NAMALWA (cell line): ENCODE measurements at regions not wholly inside any gene's neighbourhood (a gene's known extent, or its start where the extent isn't known, plus 50 kb on each side); places are given as distances from the start of the nearest gene placed in this dataset.

Source experiments
- DNase-seq: peaks from one replicate; pipeline ENCODE4 v3.0.0-alpha.2; 2015; ENCODE audit warnings: low spot score

DNA sequence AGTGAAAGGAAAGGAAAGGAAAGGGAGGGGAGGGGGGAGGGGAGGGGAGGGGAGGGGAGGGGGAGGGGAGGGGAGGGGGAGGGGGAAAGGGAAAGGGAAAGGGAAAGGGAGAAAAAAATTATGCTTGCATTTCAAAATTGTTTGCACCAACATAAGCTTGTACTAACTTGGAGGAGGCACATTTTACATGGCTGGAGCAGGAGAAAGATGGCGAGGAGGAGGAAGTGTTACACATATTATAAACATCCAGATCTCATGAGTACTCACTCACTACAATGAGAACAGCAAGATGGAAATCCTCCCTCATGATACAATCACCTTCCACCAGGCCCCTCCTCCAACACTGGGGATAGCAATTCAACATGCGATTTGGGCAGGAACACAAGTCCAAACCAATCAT, 660.2 kb upstream of the CDH2 start:
- no peak for DNase-seq

GRCh38 chr18:28834889-28835288, 658.0 kb upstream of the CDH2 start:
- no peak for DNase-seq

DNA sequence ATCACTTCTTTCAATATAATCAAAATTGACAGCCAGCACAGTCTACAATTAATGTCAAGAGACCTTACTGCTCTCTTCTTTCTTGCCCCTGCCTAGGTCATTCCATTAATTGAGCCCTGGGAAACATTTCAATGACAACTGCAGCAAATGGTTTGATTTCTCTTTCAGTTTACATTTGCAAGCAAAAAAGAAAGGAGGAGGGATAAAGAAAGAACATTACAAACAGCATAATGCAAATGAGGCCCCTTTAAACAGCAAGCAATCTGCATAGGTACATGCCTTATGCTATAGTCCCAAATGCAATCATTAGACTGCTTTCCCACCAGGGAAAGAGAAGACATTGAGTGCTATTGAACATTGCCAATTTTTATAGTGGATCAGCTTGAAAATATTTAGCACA, 655.0 kb upstream of the CDH2 start:
- no peak for DNase-seq

- DNase-seq = no peak
Measured at GRCh38 chr18:28831476-28831875, 654.5 kb upstream of the CDH2 start.

DNA sequence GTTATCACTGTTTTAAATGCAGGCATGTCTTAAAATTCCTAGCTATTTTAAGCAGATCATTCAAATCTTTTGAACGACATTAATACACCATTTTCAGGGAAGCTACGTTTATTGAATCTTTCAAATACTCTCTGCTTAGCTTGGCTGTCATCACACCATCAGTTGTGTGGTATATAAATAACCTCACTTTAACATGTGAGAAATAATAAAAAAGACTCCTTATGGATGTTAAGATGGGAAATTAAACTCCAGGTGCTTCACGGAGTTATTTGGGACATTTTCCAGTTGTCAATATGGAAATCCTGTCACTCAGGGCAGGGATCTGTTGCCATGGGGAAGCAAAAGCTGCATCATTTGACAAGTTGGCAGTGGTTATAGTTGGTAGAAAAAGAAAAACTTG, 649.2 kb upstream of the CDH2 start:
- DNase-seq = no peak

GRCh38 chr18:28824183-28824574, 647.2 kb upstream of the CDH2 start:
- DNase-seq = no peak

DNA sequence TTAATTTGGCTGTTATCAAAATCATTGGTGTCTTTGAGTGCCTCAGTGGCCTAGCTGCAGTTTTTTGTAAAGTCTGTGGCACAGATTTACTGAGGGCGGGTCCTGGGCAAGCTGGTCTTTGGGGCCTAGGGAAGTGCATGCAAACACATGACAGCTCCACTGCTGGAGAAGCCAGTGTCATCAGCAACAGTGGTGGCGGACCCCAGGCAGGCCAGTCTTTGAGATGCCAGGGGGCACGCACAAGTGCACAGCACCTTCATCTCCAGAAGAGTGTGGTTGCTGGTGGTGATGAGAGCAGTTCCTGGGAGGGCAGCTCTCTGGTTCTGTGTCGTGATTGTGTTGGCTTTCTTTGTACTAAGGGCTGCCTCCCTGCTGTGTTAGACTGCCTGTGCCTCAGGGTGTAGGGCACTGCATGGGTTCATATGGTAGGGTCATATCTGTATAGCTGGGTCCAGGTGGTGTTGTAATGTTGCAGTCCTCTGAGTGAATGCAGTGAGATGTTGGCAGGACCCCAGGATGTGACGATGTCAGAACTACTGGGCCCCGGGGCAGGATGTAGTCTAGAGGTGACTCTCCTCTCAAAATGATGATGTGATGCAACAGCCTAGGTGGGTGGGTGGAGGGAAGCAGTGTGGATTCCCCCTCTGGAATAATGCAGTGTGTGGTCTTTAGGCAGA, 646.7 kb upstream of the CDH2 start:
- DNase-seq = no peak

GRCh38 chr18:28820353-28820752, 643.4 kb upstream of the CDH2 start:
- no peak for DNase-seq

DNA sequence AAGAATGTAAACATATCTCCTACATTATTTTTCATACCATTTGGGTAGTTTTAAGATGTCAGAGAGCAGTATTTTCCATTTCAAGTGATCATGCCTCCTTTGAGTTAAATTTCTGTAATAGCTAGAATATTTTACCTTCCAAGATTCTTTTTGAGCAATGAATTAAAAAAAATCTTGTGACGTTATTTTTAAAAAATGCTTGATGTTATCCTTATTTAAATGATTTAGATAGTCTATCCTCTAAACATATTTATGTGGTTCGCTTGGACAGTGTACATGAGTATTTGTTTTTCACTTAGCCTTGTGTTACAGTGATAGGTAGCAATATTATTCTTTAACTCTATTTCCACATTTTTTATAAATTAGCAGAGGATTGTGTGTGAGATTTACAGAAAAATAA, 639.2 kb upstream of the CDH2 start:
- DNase-seq = no peak

GRCh38 chr18:28814365-28814764, 637.4 kb upstream of the CDH2 start:
- no peak for DNase-seq

- DNase-seq = no peak
Measured at GRCh38 chr18:28808373-28808772, 631.4 kb upstream of the CDH2 start.

GRCh38 chr18:28805491-28805890, 628.6 kb upstream of the CDH2 start:
- no peak for DNase-seq

GRCh38 chr18:28804512-28805202, 627.7 kb upstream of the CDH2 start:
- DNase-seq = no peak

DNA sequence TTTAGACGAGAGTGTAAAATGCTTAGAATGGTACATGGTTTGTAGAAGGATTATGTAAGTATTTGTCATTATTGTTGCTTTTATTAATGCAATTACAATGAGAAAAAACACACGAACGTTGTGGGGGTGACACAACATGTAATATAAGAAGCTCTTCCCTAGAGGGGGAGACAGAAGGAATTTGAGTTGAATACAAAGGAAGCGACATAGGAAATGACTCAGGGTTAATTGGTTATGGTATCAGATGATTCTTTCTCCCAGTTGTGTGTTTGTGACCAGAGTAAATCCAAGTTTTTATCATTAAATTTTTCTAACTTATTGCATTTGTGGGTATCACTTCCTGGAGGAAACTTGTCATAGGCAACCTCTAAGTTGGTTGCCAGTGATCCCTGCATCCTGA, 625.6 kb upstream of the CDH2 start:
- no peak for DNase-seq

DNA sequence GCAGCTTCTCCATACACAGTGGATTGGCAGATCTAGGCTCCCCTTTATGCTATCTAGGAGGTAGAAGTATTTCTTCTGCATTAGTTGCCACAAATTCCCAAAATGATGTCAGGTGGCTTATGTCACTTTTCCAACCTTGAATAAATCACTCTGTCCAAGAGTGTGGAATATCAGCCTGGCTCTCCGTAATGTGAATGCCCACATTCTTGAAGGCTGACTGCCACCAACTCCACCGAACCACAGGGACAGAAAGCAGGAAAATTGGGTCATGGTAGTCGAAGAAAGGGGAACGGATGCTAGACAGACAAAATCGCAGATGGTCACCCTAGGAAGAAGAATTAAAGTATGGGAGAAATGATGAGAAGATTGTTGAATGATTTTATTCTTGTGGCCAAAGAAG, 624.9 kb upstream of the CDH2 start:
- no peak for DNase-seq

DNA sequence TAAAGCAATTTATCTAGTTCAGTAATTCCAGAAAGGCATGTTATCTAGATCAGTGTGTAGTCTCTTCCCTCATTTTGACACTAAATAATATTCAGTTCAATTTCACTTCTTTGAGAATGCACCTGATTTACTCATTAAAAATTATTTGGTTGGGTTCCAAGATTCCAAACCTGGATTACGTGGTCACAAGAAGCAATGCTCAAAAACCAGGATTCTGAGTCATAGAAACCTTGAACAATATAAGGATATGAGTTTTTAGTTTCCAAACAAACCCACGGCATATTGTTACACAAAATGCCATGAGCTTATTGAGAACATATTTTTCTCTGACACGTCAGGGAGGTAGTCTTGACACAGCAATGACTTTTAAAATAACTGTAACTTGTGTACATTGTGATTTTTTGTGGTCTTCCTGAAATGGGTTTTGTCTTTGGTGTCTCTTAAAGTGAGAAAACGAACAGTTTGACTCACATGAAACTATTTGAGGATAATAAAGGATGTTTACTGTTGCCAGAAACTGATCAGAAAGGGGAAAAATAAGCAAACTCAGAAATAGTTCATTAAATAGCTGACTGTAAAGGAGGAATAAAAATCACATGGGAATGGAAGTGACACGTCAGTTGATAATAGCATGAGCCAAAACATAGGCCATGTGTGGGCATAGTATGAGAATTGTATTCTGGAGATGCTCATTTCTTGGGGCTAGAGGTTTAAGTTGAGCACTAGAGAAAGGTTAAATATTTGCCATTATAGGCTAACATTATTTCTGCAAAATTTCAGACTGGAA, 617.7 kb upstream of the CDH2 start:
- DNase-seq = no peak

DNA sequence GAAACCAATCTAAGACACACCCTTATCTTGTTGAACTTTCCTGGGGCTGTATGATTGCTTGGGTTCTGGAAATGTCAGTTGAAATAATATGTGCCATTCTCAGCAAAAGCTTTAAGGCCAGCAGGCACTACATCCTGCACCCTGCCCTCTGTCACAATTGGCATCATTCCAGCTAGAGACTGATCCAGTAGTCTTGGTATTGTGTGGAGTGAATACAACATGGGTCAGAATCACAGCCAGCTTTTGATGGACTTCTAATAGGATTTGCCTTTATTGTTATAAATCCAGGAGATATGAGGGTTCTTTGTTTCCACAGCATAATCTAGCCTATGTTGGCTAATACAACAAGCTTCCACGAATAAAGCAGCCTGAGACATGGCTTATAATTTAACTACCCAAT, 617.0 kb upstream of the CDH2 start:
- no peak for DNase-seq

GRCh38 chr18:28792404-28793086, 615.6 kb upstream of the CDH2 start:
- DNase-seq = no peak

GRCh38 chr18:28791101-28791500, 614.2 kb upstream of the CDH2 start:
- no peak for DNase-seq

GRCh38 chr18:28789502-28789901, 612.6 kb upstream of the CDH2 start:
- DNase-seq = no peak

GRCh38 chr18:28786926-28787325, 610.0 kb upstream of the CDH2 start:
- DNase-seq = no peak

DNA sequence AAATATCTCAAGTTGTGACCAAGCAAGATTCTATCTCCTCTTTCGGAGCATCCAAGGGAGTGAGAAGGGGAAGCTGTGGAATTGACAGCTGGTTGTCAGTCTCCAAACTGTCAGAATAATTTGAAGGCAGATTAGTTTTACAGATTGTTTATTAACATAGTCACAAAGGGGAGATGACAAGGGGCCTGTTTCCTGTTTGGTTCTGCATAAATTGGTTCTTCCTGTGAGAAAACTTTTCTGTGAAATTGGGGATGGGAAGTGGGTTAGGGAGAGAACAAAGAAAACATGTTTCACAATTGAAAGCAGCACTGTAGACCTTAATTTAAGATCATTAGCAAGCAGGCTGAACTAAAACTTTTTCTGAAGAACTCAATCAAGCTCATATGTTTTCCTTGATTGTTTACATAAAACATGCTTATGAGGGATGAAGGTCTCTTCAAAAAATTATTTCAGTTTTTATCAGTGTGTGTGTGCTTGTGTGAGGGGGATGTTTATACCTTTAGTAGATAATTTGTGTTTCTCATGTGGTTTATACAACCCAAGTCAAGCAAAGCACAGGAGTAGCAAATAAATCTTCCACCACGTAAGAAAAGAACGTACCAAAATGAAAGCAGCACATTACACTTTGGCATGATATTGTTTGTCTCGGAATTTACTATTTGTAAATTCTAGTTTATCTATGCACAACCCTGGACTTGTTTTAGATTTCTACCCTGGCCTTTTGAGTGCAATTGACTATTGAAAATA, 604.9 kb upstream of the CDH2 start:
- DNase-seq = no peak
